Transverse colon (tissue), 4 donors: ENCODE measurements at regions not wholly inside any gene's neighbourhood (a gene's known extent, or its start where the extent isn't known, plus 50 kb on each side); places are given as distances from the start of the nearest gene placed in this dataset.

Experiments
- DNase-seq: peaks from one replicate; pipeline ENCODE4 v3.0.0-alpha.2; 2019
- H3K27ac ChIP-seq, 4 donors: fragments of 200-600 bp; sonication (generic); 2 replicates each; pipeline ENCODE4 v1.5.1; 2016 to 2018; ENCODE audit warnings: inconsistent platforms in 4 of 4
- H3K27me3 ChIP-seq: fragments of 200-600 bp; sonication (generic); 2 replicates; pipeline ENCODE4 v1.5.1; 2017; ENCODE audit warnings: inconsistent platforms
- H3K36me3 ChIP-seq, 4 donors: fragments of 200-600 bp; sonication (generic); 2 replicates each; pipeline ENCODE4 v1.5.1; 2017 to 2019; ENCODE audit warnings: inconsistent platforms in 4 of 4
- H3K4me1 ChIP-seq, 4 donors: fragments of 200-600 bp; sonication (generic); 2 replicates each; pipeline ENCODE4 v1.5.1; 2017 to 2020; ENCODE audit warnings: inconsistent platforms in 4 of 4
- H3K4me3 ChIP-seq, 4 donors: fragments of 200-600 bp; sonication (generic); 1 replicate in 1 of 4; 2 replicates in 3 of 4; pipeline versions ENCODE4 v1.5.1 to v1.6.1; 2017 to 2019; ENCODE audit warnings: inconsistent platforms in 4 of 4
- H3K9me3 ChIP-seq, 2 donors: fragments of 200-600 bp; sonication (generic); 2 replicates each; pipeline ENCODE4 v1.5.1; 2017 to 2019; ENCODE audit warnings: inconsistent platforms in 2 of 2
- CTCF ChIP-seq, 5 experiments: fragments of 200-600 bp in 3 of 5; fragments of 450-650 bp in 2 of 5; sonication (generic) in 3 of 5; IDR thresholded peaks; 1 replicate in 2 of 5; 2 replicates in 3 of 5; pipeline ENCODE4 v1.5.1; 2016 to 2017; ENCODE audit warnings: antibody characterized with exemption in 5 of 5, inconsistent platforms in 3 of 5, mild to moderate bottlenecking in 2 of 5, moderate library complexity in 1 of 5
- EP300 ChIP-seq: sonication (generic); formaldehyde crosslinking; IDR thresholded peaks from one replicate; pipeline ENCODE4 v1.6.1; 2017; ENCODE audit warnings: antibody characterized with exemption, low read depth
- POLR2A ChIP-seq: fragments of 450-650 bp; IDR thresholded peaks from one replicate; pipeline ENCODE4 v1.6.1; 2016; ENCODE audit warnings: antibody characterized with exemption, mild to moderate bottlenecking, moderate library complexity
- POLR2AphosphoS5 ChIP-seq, 3 donors: sonication (generic); formaldehyde crosslinking; IDR thresholded peaks; one replicate each; pipeline ENCODE4 v1.6.1; 2016; ENCODE audit warnings: antibody characterized with exemption in 3 of 3
- WGBS, 2 donors: methylation state at CpG; one replicate each; pipeline ENCODE4 v1.1.5; 2018; ENCODE audit warnings: low coverage in 1 of 2; 5-methylcytosine and 5-hydroxymethylcytosine counted together
- in situ Hi-C, 4 donors: fragments of 200-750 bp; cut with MboI; loops; one replicate each; pipeline versions ENCODE4 v1.15.0 to v1.15.1; 2017; ENCODE audit warnings: low sequenced_read_pairs in 3 of 4, low pct_ligation_motif_present in 1 of 4, low pct_unique_long_range_greater_than_20kb in 1 of 4
- intact Hi-C: fragments of 100-400 bp; cut with DNase I; formaldehyde crosslinking; loops from one replicate; pipeline ENCODE4 v1.15.1; 2023; ENCODE audit warnings: low total_unique reads

DNA sequence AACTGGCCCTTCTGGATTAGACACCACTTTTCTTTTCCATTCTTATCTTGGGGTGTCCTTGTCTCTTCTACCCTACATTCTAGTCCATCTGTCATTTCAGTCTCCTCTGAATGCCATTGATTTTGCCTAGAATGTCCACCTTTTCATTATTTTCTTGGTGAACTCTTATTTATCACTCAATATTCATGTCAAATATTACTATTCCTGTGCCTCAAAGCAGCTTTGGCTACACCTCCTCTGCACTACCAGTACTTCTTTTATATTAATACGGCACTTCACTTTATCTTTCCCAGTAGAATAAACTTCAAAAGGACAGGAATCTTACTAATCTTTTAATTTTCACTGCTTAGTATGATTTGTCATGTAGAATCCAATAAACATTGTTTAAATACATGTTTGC, 186.4 kb upstream of the DPYD start:
- Histone ChIP-seq H3K4me1 (no peaks in the 10 kb centered on the region), H3K9me3 (peaks cover 8 to 9% of the 10 kb centered on the region in 2 donors), H3K36me3 (no peaks in the 10 kb centered on the region), H3K4me3 (no peak overlapping the region), H3K27ac (no peak overlapping the region), H3K27me3 (no peaks in the 10 kb centered on the region)
- no peak for DNase-seq
- no peak for TF ChIP-seq CTCF (IDR thresholded peaks at IDR 0.05)
- TF ChIP-seq EP300: no peak
- TF ChIP-seq POLR2AphosphoS5 (IDR thresholded peaks at IDR 0.05): no peak
- TF ChIP-seq POLR2A: no peak
- in situ Hi-C loops: no loop called here
- 86 to 90% methylated on average over 1 of the region's 1 CpG for WGBS, 2 donors
- intact Hi-C loops: no loop called here

DNA sequence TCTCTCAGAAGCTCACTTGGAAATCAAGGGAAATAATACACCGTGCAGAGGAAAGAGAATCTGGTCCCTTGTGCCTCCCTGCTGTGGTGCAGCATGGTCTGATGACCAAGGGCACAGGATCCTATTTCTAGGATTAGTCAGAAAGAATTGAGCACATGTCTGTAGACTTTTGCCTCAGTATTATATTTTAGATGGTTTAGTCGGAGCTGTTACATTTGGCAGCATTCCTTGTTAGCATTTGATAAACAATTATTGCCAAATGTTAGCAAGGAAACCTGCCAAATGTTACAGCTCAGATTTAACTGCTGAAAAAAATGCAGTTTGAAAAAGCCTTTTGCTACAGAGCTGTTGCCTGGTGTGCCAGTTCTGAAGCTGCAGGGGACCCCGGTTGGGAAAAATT, 183.5 kb upstream of the DPYD start:
- no peak for DNase-seq
- TF ChIP-seq EP300 (no peak), CTCF (IDR thresholded peaks at IDR 0.05) (no peak), POLR2AphosphoS5 (IDR thresholded peaks at IDR 0.05) (no peak), POLR2A (no peak)
- Histone ChIP-seq H3K27me3 (no peaks in the 10 kb centered on the region), H3K4me1 (no peaks in the 10 kb centered on the region), H3K27ac (no peak overlapping the region), H3K9me3 (peaks cover 8 to 9% of the 10 kb centered on the region in 2 donors), H3K36me3 (no peaks in the 10 kb centered on the region), H3K4me3 (no peak overlapping the region)
- WGBS, 2 donors: 19 to 53% methylated on average over 2 to 3 of the region's 3 CpGs
- intact Hi-C loops: no loop called here
- in situ Hi-C loops: no loop called here

DNA sequence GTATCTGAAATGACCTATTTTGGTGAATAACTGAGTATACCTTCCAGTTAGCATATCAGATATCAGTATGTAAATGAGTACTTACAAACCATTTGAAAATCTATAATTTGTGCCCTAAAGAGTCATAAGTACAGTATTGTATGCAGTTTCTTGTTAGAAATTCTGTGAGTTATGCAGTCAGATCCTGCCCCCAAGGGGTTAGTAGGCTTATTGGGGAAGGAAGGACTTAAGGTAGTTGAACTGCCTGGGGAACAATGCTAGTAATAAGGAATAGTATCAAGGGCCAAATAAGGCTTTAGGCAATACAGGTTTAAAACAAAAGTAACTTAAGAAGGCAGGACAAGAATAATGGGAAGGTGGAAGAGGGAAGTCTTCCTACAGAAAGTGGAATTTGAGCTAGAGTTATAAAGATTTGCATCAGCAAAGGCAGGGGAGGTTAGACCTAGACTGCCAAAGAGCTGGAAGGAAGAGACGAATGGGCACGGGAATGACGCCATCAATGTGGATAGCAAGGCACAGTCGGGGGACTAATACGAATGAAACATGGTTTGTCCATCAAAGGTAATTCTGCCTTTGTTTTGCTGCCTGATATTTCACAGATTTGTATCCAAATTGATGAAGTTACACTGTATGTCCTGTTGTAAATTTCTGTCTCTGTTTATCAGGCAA, 182.9 kb upstream of the DPYD start:
- in situ Hi-C loops: no loop called here

GRCh38 chr1:98102345-98103030, 181.7 kb upstream of the DPYD start:
- intact Hi-C loops: no loop called here
- no peaks in the 10 kb centered on the region for H3K36me3 ChIP-seq
- no peaks in the 10 kb centered on the region for H3K27me3 ChIP-seq
- TF ChIP-seq POLR2A (no peak), POLR2AphosphoS5 (IDR thresholded peaks at IDR 0.05) (no peak), EP300 (no peak), CTCF (IDR thresholded peaks at IDR 0.05) (no peak)
- no peaks in the 10 kb centered on the region for H3K4me1 ChIP-seq
- no peak overlapping the region for H3K4me3 ChIP-seq
- in situ Hi-C loops: no loop called here
- no peak overlapping the region for H3K27ac ChIP-seq
- WGBS, 2 donors: 68 to 72% methylated on average over 2 to 4 of the region's 4 CpGs
- peaks cover 5 to 6% of the 10 kb centered on the region in 2 donors for H3K9me3 ChIP-seq
- DNase-seq: no peak

More for the DNA sequence above, 182.9 kb upstream of the DPYD start:
- Histone ChIP-seq H3K36me3 (no peaks in the 10 kb centered on the region), H3K27ac (no peak overlapping the region), H3K27me3 (no peaks in the 10 kb centered on the region), H3K9me3 (peaks cover 8 to 9% of the 10 kb centered on the region in 2 donors), H3K4me1 (no peaks in the 10 kb centered on the region), H3K4me3 (no peak overlapping the region)
- DNase-seq: no peak
- TF ChIP-seq EP300: no peak
- no peak for TF ChIP-seq POLR2AphosphoS5 (IDR thresholded peaks at IDR 0.05)
- no peak for TF ChIP-seq POLR2A
- no peak for TF ChIP-seq CTCF (IDR thresholded peaks at IDR 0.05)
- intact Hi-C loops: no loop called here
- 39 to 56% methylated on average over 5 of the region's 5 CpGs for WGBS, 2 donors
